HG02885 (cell line): ENCODE measurements at regions not wholly inside any gene's neighbourhood (a gene's known extent, or its start where the extent isn't known, plus 50 kb on each side); places are given as distances from the start of the nearest gene placed in this dataset.

Source experiments
- ATAC-seq: cut with Tn5 transposase; IDR thresholded peaks from one replicate; pipeline ENCODE4 v1.9.1; 2021; ENCODE audit warnings: mild to moderate bottlenecking; ENCODE audit not compliant: unreplicated experiment, poor library complexity

DNA sequence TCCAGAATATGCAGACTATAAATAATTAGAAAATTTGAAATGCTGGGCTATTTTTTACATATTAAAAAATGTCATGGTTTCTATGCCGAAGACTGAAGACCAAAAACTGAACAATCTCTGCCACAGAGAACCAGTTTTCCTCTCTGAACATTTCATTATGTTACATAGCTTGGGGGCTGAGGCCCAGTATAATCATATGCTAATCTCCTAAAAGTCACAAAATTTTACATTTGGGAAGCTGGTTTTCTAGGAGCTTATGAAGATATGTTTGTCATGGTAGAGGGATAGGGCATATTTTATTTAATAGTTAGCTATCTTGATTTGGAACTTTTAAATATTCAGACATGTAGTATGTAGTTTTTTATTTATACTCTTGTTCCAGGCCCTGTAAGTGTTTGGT lies 167.8 kb downstream of the GPAT3 start:
- ATAC-seq = no peak

DNA sequence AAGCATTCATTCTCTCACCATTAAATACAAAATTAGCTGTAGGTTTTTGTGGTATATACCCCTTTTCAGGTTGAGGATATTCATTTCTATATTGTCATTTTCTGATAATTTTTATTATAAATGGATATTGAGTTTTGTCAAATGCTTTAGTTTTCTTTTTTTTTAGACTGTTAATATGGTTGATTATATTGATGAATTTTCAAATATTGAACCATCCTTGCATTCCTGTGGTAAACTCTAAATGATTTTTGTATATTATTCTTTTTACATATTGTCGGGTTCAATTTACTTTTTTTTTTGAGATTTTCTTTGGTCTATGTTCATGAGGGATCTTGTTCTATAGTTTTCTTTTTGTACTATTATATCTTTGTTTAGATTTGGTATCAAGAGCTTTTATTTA lies 165.1 kb downstream of the GPAT3 start:
- no peak for ATAC-seq

DNA sequence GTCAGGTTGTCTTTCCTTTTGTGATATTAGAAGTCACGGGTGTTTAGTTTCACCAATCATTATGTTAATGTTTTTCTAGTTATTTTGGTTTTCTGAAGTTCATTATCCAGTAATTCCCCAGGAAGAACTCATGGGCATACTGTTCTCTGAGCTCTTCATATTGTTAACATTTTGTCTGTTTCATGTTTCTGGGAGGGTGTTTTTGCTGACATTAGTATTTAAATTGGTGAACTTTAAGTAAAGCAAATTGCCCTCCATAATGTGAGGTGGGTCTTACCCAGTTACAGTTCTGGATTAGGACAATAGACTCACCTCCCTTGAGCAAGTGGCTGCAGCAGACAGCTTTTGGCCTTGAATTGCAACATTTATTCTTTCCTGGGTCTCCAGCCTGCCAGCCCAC lies 163.4 kb downstream of the GPAT3 start:
- ATAC-seq = no peak

DNA sequence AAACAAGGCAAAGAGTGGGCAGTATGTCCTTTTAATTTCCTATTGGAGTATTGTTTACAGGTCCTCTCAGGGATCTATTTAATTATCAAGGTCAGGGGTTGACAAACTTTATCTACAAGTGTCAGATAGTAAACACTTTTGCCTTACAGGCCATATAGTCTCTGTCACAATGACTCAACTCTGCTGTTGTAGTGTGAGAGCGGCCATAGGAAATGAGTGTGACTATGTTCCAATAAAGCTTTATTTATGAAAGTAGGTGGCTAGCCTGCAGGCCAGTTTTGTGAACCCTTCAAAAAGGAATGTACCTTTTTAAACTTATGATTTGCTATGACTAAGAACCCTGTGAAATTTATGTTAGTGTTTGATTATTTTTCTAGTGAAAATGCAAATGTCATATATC lies 156.1 kb downstream of the GPAT3 start:
- ATAC-seq = no peak

DNA sequence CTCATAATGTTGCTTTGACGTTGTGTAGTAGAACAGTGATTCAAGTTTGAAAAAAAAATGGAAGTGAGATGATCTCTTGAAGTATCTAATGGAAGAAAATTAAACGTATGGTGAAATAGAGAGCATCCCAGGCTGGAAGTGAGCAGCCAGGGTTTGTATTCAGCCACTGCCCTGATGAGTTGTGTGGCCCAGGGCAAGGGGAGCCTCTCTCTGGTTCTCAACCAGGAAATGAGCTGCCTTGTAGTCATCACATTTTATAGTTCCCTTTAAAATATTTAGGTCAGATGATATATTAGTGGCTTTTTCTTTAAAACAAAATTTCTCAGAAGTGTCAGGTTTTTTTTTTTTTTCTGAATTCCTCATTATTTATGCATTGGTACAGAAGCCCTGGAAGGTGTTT lies 150.3 kb downstream of the GPAT3 start:
- ATAC-seq = no peak

DNA sequence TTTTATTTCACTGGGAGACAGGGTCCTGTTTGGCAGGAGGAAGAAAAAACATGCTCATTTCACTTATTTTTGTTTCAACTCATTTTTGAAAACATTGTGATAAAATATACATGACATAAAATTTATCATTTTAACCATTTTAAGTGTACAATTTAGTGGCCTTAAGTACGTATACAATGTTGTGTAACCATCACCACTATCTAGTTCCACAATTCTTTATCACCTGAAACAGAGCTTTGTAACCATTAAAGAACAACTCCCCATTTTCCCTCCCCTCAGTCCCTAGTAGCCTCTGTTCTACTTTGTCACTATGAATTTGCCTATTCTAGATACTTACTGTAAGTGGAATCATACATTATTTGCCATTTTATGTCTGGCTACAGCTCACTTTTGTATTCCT lies 143.8 kb downstream of the GPAT3 start:
- no peak for ATAC-seq

DNA sequence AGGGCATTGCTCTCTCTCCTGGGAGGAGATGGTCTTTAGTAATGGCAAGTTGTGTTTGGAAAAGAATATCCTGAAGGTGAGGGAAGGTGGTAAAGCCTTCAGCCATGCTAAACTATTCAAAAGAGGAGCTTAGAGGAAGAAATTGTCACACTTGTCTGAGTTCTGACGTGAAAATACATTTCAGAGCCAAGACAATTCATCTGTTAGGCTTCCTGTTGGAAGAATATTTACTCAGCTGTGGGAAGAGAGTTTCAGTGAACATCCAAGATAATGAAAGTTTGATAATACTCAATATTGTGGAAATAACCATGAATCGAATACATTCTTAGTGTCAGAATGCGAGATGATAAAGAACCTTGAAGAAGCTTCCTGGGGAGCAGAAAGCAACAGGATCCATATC lies 143.3 kb downstream of the GPAT3 start:
- no peak for ATAC-seq

DNA sequence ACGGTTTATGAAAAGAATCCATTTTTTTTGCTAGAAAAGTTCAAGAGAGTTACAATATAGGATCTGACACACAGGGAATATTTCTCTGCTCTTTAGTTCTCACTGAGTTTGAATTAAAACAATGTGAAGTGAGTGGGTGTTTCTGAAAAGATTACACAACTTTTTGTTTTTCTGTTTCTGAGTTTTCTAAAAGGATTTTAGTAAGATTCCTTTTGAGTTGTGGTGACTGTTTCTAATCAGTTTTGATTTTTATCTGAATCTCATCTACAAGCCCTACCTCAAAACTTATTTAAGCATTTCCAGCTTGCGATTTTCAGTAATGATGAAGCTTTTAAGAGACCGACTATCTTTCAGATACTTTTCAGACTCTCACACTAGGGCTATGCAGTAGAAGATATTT lies 141.7 kb downstream of the GPAT3 start:
- ATAC-seq = no peak

DNA sequence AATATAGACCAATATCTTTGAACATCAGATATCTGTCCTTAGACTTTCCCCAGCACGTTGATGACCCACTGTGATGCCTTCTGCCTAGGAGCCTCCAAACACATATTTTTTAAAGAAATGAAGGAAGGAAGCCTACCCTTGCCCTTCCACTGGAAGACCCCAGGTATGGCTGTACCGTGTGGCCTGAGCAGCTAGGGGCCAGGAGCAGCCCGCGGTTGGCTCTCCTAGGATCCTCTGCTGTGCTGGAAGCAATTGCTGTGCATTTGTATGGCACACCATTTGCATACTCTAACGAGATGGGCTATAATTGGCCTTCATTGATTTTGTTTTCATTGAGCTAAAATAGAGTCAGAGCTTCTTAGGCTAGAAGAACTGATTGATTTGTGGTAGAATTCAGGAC lies 128.8 kb downstream of the GPAT3 start:
- no peak for ATAC-seq

DNA sequence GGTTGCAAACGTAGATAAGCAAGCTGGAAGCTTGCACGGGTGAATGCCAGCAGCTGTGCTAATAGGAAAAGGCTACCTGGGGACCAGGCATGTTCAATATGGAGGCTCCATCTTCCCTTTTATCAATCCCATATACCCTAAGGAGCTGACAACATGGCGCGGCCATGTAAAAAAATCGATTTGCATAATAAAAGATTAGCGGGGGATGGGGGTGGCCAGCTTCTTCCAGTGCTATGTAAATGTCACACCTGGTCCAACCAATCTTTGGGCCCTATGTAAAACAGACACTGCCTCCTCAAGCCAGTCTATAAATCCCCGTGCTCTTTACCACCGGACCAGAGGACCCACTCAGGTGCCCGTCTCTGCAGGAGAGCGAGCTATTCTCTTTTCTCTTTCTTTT lies 128.2 kb downstream of the GPAT3 start:
- no peak for ATAC-seq

DNA sequence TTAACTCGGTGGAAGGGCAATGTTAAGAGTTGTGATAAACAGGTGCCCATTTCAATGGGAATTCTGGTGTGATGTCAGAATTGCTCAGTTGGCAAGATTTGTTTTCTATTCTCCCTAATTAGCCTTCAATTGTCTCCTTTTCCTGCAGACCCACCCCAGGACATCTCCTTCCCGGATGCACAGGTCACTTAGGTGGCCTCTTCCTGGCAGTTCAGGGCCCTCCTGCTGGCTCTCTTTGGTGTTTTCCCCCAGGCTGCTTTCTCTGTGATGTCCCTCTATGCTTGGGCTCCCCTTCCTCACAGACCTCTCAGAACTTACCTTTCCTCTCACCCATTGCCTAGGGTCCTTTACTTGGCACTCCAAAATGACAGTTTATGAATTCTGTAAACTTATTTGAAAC lies 126.3 kb downstream of the GPAT3 start:
- ATAC-seq = no peak

DNA sequence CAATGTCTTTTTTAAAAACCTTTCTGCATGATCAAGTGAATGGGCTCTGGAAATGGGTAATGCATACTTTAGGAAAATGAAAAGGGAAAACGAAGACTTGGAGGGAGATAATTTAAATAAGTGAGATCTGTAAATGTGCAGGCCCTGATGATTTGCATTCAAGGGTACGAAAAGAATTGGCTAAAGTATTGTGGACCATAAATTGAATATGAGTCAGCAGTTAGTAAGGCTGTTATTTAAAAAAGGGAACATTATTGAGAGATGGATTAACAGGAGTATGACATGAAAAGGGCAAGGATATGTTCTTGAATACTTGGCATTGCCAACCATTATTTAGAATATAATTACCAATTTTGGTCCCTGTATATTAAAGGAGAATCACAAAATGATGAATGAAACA lies 125.5 kb downstream of the GPAT3 start:
- ATAC-seq = no peak

DNA sequence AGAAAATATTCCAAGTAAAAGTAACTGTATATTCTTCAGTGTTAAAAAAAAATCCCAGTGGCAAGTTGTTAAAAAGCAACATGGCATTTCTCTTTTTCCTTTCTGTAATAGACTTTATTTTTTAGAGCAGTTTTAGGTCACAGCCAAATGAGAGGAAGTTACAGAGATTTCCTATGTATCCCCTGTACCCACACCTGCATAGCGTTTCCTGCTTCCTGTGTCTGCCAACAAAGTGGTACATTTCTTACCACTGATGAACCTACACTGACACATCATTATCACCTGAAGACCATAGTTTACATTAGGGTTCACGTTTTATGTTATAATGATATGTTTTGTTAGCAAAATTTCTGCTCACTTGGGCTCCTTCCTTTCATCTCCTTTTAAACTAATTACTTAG lies 124.7 kb downstream of the GPAT3 start:
- ATAC-seq = no peak

DNA sequence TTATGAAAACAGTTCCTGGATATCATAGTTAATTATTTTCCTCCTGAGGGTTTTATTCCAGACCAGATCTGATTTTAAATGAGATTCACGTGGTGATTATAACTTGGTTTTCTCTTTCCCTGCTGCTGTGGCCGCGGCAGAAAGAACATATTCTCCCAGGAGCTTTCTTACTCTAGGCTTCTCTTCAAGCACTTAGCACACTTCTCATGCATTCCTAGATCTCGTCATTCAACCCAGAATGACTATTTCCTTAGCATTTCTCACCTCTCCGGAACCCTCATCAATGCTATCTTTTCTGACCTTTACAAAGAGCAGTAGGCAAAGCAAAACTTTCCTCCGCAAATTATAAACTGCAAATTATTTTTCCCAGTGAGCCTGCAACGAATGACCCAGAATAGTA lies 122.9 kb downstream of the GPAT3 start:
- ATAC-seq = no peak

DNA sequence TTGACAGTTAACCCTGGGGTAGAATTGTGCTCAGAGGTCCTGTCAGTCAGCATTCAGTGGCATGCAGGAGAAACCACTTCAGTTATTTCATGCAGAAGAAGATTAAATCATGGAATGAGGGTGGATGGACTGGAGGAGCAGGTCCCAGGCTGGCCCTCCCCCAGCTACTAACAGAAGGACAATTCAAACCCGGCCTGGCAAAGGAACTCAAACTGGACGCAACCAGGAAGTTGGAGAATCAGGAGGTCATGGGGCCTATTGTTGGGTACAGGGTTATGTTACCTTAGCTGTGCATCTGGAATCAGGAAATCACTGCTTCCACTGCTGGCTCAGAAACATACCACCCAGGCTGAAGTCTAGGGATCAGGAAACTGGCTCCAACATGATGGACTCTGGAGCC lies 121.4 kb downstream of the GPAT3 start:
- no peak for ATAC-seq
